ENCODE measurements at regions not wholly inside any gene's neighbourhood (a gene's known extent, or its start where the extent isn't known, plus 50 kb on each side); places are given as distances from the start of the nearest gene placed in this dataset.

DNA sequence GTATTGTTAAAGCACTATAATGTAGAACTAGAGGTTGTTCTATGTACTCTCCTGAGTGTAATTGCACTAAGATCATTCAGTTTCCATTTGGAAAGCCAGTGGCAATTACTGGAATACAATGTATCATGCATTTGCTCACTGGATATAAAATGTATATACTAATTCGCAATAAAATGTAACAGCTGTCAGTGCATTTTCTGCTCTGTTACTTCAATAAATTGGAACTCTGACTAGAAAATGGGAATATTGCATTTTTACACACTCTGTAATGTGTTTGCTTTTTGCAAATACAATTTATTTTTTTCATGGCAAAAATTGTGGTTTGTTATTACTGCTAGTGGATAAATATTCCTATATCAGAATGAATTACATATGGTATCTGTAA is 893.8 kb upstream of the POU3F3 start:
- no peak for DNase-seq

DNA sequence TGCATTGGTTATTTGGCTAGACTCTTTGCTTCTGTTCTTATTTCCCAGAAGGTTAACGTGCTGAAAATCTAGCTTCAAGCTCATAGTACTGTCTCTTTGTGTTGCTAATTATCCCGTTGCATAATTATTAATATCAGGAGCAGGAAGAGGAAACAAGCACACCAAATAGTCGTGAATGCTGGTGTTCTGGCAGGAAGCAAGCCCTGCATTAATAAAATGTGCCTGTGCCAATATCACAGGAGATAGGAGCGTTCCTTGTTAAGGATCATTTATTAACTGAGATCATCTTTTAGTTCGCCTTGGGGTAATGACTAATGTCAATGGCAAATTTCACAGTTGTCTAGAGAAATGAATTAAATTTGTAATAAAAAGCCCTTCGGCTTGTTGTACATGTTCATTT is 893.0 kb upstream of the POU3F3 start:
- no peak for DNase-seq

DNA sequence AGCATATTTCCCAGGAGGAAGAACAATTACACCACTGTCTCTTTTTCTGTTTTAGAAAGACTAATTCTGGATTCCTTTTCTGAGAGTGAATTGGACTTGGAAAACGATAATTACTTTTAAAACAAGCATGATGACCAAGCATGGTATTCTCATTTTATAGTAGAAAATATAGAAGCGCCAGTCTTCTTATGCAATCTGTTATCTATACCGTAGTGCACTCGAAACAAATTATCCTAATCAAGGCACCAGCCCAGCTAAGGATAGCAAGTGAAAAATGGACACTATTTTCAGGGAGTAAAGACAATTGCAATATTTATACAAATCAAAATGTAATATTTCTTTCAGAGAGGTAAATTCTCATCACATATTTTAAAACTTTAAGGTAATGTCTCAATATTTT is 892.1 kb upstream of the POU3F3 start:
- DNase-seq: no peak

DNA sequence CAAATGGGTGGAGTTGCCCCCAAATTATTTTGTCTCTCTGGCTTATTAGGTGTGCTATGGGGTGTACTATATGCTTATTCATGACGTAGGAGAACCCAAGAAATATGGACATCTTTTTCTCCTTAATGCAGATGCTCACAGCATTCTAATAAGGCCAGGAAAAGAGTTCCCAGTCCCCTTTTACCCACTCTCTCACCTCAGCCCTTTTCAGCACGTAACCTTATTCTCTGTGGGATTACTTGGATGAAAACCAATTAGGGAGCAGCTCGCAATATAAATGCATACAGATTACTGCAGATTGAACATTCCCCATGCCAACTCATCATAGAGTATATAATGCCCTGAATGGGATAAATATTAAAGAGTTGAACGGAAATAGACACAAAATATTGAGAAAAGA is 891.2 kb upstream of the POU3F3 start:
- no peak for DNase-seq

DNA sequence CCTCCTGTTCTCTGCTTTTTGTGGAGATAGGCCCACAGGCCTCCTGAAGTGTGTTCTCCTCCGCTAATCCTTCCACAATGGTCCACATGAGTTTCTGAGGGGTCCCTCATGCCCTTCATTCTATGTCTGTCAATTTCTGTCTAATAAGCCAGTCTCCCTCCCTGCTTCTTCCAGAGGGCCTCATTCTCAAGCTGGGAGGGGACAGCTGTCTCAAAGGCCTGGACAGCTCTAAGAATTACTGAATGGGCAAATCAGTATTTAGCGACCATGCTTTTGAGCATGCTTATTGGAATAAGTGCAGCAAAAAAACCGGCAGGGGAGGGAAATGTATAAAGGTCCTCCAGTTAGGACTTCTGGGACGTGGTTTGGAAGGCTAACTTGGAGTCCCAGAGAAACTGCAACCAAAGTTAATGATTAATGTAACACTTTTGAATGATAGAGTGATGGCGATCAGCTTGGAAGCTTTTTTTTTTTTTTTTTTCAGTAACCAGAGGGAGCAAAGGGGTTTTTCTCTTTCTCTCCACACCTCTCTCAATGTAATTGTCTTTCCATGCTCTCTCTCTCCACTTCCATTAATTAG is 890.7 kb upstream of the POU3F3 start:
- DNase-seq: no peak

DNA sequence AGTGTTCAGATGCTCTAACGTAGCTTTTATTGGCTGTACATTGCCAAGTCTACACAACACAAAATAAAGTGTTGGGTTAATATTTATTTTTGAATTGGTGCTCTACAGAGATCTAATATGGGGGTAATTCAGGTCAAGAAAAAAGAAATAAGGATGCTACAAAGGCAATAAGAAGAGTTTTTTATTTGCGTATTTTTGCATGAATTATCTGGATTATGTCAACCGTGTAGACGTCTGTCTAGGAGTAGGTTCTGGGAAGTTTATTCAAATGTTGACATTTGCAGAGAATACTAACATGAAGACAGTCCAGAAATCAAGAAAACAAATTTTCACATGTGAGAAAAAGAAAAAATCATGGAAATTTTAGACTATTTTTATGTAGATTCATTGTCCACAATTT is 876.7 kb upstream of the POU3F3 start:
- no peak for DNase-seq

DNA sequence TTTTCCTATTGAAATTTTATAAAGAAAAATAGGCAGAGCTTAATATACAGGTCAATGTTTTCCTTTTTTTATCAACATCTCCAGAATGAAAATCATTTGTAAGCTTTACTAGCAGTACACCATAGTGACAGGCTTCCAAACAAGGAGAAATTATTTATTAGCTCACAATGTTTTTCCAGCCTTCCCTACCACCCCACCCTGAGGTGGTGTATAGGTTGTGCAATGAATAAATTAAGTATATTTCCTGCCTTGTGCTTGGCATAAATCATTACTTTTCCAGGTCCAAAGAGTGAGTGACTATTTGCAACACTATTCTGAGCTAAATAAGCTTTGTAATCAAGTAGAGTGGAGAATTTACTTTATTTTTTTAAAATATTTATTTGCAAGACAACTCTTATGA is 876.2 kb upstream of the POU3F3 start:
- DNase-seq: no peak

DNA sequence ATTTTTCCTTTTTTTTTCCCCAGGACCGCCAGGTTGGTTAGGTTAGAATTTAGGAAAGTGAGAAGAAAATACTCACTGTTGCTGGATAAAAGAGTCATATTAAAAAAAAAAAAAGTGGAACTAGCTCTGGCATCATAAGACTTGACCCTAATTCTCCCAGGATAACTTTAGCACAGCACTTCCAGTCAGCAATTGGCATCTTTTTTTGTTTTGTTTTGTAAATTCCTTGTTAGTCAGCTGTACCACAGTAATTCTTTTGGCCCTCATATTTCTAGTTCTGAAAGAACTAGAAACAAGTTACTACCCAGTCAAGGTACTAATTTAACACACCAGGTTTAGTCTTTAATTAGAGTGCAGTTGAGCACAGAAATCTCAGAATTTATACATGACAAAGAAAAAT is 873.5 kb upstream of the POU3F3 start:
- no peak for DNase-seq

DNA sequence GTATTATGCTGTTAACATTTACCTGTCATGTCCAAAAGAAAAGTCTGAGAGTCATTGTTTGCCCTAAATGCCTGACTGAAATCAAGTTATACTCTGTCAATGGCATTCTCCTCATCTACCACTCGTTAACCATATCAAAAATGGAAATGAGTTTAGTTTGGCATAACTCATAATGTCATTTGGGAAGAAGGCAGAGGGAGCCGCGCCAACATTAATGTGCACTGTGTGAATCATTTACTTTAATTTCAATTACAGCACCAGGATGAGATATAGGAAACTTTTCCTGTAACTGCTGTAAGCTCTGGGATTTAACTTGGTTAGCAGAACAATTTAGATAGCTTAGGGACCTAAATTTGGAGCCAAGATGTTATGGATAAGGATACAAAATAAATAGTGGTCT is 871.2 kb upstream of the POU3F3 start:
- no peak for DNase-seq

DNA sequence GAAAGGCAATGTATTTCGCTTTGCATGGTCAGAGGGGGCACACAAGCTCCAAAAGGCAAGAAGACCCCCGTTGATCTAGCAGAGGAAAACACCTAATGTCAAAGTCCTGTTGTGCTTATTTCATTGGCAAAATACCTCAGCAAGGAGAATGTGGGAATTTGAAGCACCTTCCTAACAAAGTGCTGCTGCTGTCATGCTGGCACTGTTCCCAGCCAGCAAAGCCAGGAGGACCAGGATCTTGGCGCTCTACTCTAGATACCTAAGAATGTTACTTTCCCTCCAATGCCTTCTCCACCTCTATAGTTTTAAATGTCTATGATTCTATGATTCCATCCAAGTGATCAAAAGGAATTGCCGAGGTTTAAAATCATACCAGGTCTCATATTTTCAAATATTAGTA is 867.9 kb upstream of the POU3F3 start:
- no peak for DNase-seq

DNA sequence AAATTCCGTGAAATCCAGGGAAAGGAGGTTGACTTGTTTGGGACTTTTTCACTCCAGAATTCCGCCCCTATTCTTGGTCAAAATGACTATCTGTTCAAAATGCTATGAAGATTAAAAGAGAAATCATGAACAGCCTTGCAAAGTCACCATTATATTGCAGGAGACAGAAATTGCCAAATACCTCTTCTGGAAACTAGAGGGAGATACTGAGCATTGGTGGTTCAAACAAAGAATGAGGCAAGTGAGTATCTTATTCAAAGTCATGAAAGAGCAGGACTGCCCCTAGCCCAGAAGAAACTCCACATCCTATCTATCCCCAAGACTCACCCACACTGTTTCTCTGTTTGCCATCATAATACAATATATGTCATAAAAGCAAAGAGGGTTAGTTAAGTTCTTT is 862.3 kb upstream of the POU3F3 start:
- no peak for DNase-seq

DNA sequence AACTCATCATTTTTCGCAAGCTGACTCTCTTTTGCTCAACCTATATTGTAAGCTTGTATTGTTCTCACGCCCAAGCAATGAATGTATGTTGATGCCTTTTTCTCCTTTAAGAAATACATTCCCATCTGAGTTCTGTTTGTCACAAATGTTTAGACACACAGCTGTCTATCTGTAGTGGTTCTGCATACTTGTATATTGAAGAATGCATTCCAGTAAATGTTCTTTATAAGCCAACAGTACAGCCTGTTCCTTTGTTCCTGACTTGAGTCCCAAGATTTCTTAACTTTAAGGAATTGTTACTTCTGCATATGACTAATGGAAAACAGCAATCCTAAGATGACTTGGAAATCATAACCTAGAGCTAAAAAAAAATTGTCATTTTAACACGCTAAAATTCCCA is 849.1 kb upstream of the POU3F3 start:
- no peak for DNase-seq

DNA sequence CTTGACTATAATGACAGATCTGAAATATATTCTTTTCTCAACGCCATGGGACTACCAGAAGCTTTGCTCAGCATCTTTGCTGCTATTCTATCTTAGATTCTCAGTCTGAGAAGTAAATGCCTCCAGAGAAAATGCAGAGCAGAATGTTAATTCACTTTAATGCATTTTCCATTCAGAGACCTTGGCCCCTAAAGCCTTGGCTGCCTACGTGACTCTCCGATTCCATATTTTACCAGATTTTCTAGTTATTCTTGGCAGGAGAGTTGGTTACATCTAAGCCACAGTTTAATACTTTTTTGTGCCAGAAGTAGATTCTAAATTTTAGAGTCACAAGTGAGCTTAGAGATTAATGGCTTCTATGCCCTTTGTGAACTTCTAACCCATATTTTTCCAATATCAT is 837.1 kb upstream of the POU3F3 start:
- no peak for DNase-seq

DNA sequence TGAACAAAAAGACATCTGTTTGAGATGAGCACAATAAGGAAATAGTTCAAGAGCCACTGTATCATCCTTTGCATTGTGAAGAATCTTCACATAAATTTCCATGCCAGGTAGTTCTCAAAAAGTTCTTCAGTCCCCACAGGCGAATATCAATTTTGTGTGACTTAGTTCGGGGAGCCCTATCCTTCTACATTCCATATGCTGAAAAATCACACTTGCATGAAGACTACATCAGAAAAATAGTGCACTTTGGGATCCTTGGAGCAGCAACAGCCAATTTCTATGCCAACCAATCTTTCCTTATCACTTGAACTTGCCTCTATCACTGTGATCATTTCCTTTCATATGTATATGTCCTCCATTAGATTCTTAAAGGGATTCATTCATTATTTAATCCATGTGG is 830.6 kb upstream of the POU3F3 start:
- no peak for DNase-seq

DNA sequence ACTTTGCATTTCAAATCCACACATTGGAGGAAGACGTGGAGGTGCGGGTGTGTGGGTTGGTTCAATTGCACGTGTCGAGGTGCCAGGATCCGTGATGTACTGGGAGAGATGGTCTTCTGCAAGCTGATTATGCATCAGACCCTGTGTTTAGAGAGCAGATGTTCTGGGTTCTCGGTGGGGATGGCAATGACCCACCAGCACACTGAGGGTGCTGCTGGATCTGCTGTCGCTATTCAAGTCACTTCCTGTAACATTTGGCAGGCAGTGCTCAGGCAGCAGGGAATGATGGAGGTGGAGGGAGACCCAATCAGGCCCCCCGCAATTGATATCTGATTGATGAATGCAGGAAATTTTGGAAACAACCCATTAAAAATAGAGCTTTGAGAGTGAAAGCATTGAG is 830.1 kb upstream of the POU3F3 start:
- no peak for DNase-seq

DNA sequence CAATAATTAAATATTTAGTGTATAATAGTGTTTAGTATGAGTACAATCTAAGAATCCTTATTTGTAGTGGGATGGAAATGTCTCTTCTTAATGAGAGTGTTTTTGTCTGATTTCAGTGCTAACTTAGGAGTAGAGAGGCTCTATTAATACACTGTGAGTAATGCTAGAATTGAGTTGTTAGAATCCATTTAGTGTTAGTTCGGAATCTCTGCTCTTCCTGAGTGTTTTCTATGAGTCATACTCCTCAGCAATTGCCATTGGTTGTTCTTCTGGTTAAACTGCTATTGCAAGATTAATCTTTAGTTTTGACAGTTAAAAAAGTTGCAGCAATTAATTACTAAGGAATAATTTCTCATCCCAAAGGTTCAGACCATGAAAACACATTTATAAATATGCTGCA is 828.6 kb upstream of the POU3F3 start:
- no peak for DNase-seq

DNA sequence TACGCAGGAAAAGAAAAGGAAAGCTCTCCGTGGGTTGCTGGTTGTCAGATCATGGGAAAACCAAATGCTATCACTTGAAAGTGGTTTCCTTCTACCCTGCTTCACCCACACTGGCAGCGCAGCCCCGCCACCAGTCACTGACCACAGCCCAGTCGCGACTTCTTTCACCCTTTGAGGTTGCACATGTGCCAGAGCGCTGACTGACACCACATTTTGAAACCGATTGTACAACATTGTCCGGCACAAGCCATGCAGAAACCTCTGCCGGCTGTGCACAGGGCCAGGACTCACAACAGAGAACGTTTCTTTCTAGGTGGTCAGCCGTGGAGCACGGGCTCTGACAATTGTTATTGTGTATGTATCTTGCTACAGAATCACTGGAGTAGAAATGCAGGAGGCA is 827.2 kb upstream of the POU3F3 start:
- DNase-seq: no peak

DNA sequence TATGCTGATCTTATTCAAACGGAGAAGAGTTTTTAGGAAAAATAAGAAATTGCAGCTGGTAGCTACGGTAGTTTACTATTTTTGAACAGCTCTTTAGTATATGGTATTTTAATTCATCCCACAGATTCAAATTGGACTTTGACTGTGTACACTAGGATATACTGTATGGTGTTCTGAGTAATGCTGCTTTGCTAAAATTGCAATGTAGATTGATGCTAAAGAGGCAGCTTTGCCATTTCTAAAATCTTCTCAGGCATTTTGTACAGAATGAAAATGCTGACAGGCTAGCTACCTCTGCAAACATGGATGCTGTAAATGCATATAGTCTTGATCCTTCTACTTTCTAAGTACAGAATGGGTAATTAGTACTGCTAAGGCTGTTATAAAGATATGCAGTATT is 826.6 kb upstream of the POU3F3 start:
- DNase-seq: no peak

DNA sequence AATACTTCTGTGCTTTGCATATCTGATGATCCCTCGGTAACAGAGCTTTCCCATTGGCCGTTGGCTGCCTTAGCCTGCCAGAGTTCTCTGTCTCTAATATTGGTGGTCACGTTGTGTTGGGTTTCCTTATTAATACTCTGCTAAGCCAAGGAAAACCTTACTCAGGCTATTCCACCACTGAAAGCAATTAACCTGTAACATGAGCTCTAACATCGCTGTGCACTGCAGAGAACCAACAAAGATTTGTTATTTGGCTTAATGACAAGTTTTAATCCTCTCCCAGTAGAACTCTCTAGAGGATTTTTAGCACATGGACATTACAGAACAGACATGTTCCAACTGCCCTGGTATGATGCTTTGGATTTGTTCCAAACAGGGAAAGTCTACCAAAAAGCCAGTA is 825.9 kb upstream of the POU3F3 start:
- no peak for DNase-seq

DNA sequence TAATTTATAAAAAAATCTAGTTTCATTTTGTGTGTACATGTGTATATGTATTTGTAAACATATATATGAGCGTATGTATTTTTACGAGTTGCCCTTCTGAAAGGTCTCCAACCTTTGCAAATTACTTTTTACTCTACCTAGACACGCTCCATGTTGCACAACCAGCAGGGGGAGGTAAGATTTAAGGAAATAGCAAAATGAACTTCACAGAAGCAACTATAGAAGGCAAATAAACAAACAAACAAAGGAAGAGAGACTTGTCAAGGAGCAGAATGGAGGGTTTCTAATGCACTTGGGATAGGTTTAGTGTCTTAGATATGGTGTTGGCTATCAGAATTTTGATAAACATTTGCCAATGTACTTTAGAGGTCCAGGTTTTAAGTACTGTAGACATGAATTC is 820.5 kb upstream of the POU3F3 start:
- DNase-seq: no peak

DNA sequence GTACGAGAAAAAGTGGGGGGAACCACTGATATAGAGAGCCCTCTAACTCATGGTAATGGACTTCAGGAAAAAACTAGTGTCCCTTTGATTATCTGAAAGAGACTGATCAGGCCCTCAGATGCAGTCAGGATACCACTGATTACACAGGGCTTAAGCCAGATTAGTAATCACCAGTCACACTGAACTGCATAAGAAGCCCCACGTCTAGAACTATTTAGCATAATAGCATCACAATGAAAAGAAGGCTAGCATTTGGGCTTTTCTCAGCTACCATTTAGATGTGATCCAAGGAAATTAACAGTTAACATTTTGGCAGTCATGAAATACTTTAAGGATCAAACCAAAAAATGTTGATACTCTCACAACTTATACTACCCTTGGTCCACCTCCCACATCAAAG is 813.1 kb upstream of the POU3F3 start:
- DNase-seq: no peak

DNA sequence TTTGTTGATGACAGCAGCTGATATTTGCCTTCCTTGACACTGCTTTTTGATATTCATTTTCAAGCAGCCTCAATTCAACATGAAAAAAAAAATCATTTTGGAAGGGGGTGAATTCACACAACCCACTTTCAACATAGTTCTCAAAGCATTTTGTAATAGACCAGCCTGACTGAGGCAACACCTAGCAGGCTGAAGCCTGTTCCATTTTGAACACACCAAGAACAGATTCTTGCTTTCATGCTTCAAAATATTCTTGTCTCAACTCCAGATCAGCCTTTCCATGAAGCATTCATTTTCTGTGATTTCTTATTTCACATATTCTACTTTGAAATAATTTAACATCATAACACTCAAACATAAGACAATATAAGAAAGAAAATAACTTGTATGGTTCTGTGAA is 812.6 kb upstream of the POU3F3 start:
- DNase-seq: no peak

DNA sequence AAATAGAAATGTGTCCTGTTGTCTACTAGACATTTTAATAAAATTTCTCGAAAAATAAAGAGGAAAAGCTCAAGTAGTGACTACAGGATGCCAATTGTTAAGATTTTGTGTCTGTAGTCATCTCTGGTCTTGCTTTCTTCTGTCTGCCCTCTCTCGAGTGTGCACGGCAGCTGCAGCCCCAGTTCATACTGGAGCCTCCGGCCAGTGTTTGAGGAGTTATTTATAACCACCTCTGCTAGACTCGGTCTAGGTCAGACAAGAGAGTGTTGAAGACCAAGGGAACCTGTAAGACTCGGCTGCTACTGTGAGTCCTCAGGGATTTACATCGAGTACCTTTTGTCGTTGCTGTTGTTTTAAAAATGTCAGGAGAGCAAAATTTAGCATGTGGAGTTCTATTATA is 810.1 kb upstream of the POU3F3 start:
- DNase-seq: no peak

DNA sequence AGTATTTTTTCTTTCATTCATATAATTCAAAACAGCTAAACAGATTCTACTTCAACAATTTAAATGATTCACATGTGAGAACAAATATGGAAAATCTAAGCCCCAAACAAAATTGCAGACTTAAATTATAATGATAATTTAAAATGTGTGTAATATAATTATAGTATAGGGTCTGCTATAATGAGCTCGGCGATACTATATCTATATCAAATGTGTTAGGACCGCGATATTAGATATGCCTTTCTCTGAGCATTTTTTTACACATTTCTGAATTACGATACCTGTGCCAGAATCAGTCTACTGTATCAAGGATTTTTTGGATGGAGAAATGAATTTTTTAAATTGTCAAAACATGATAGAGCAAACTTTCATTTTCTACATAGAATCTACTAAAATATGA is 808.8 kb upstream of the POU3F3 start:
- DNase-seq: no peak

DNA sequence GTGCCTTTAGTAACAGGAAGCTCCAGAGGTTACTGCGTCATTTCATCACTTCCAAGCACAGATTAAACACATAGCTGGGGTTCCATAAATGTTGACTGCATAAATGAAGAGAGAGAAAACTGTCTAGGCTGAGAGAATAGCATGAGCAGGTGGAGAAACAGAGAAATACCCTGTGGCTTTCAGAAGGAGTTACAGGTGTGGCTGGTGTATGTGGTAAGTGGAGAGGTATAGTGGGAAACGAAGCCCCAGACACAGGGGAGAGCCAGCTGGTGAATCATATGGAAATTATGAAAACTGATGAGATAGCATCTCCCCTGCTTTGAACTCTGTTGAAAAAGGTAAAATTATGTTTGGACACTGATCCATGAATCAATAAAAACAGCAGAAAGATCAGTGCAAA is 807.4 kb upstream of the POU3F3 start:
- no peak for DNase-seq

DNA sequence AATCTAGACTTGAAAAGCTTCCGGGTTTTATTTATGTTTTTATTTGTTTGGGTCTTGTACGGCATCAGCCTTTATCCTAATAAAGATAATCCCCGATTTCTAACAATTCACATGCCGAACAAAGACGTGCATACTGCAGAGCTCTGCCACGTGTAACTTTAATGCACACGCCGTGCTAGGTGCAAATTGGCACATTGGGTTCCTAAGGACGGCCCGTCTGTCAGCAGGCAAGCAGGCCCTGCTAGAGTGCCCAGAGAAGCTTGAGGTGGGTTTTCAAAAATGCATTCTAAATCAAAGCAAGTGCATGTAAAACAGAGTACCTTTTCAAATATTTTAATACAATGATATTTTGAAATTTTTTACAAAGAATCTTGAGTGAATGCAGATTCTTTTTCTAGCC is 806.4 kb upstream of the POU3F3 start:
- no peak for DNase-seq
